RWPE1 (cell line): ENCODE measurements at regions not wholly inside any gene's neighbourhood (a gene's known extent, or its start where the extent isn't known, plus 50 kb on each side); places are given as distances from the start of the nearest gene placed in this dataset.
"Not testable (repeated sequence)": the region's sequence is repeated elsewhere in the genome, so short reads cannot be mapped to it uniquely, and the experiment has no call there.

Source experiments
- CTCF ChIA-PET: fragments of 350-600 bp; sonication (Branson Sonifier 250); formaldehyde crosslinking; extraction: SDS; loops from one replicate; lab custom pipeline; 2021; lab: Yijun Ruan, JAX
- POLR2A ChIA-PET: fragments of 400-600 bp; formaldehyde crosslinking; extraction: SDS; loops from one replicate; lab custom pipeline; 2020; ENCODE audit warnings: antibody characterized with exemption; ENCODE audit not compliant: low non-redundant PET; lab: Yijun Ruan, JAX
- DNase-seq: peaks from one replicate; pipeline ENCODE4 v3.0.0; 2012; ENCODE audit warnings: low spot score
- H3K27ac ChIP-seq: fragments of 450-650 bp; 2 replicates; pipeline ENCODE4 v1.5.1; 2017
- CTCF ChIP-seq: fragments of 450-650 bp; conservative IDR thresholded peaks from 2 replicates; pipeline ENCODE4 v1.5.1; 2017; ENCODE audit warnings: low read depth, mild to moderate bottlenecking

- no peak overlapping the region for H3K27ac ChIP-seq
- no peak for TF ChIP-seq CTCF
- ChIA-PET POLR2A (no interaction called here), CTCF (interaction anchor here (1.2 kb wide), 1 partner anchor 105 kb away, joined by 3 read pairs; no protein-coding TSS in a partner anchor)
- DNase-seq, result no peak
Measured at GRCh38 chr2:58466804-58467203, 225.7 kb upstream of the FANCL start.

- CTCF ChIA-PET, result interaction anchor here (0.7 kb wide), 2 partner anchors 214 to 458 kb away, joined by 3 to 4 read pairs; no protein-coding TSS in a partner anchor
- DNase-seq, H3K27ac ChIP-seq, POLR2A ChIA-PET: not testable (repeated sequence)
Measured at GRCh38 chr2:58466021-58466420, 224.9 kb upstream of the FANCL start.

- no peak for TF ChIP-seq CTCF
- H3K27ac ChIP-seq, result no peak overlapping the region
- POLR2A ChIA-PET, result no interaction called here
- CTCF ChIA-PET, result interaction anchor here (1.4 kb wide), 1 partner anchor 13 kb away, joined by 4 read pairs; no protein-coding TSS in a partner anchor
- DNase-seq, result no peak
Measured at GRCh38 chr2:58460670-58461069, 219.5 kb upstream of the FANCL start.

- ChIA-PET CTCF (interaction anchor here (0.6 to 1.1 kb wide), 3 partner anchors 60 to 544 kb away, joined by 3 to 4 read pairs (median 4); no protein-coding TSS in a partner anchor), POLR2A (no interaction called here)
- no peak for TF ChIP-seq CTCF
- DNase-seq, result no peak
- H3K27ac ChIP-seq, result no peak overlapping the region
Measured at GRCh38 chr2:58449286-58450010, 208.3 kb upstream of the FANCL start.

GRCh38 chr2:58448845-58449244 is 207.7 kb upstream of the FANCL start:
- DNase-seq, result no peak
- H3K27ac ChIP-seq, result no peak overlapping the region
- TF ChIP-seq CTCF, result no peak
- ChIA-PET CTCF (interaction anchor here (0.5 to 1.5 kb wide), 3 partner anchors 8 to 689 kb away, joined by 3 to 5 read pairs (median 3); no protein-coding TSS in a partner anchor), POLR2A (no interaction called here)

- POLR2A ChIA-PET, result no interaction called here
Measured at GRCh38 chr2:58448065-58448507, 207.0 kb upstream of the FANCL start.

More at GRCh38 chr2:58448065-58448507, 207.0 kb upstream of the FANCL start:
- CTCF ChIA-PET, result interaction anchor here (0.5 to 1.5 kb wide), 5 partner anchors 9 to 688 kb away, joined by 3 to 5 read pairs (median 4); no protein-coding TSS in a partner anchor
- TF ChIP-seq CTCF, result peak; percentile 44
- H3K27ac ChIP-seq, result no peak overlapping the region
- peak; percentile 30 for DNase-seq
